GM21423 (cell line): ENCODE measurements at regions not wholly inside any gene's neighbourhood (a gene's known extent, or its start where the extent isn't known, plus 50 kb on each side); places are given as distances from the start of the nearest gene placed in this dataset.
"Not testable (repeated sequence)": the region's sequence is repeated elsewhere in the genome, so short reads cannot be mapped to it uniquely, and the experiment has no call there.

Source experiments
- ATAC-seq: cut with Tn5 transposase; IDR thresholded peaks from one replicate; pipeline ENCODE4 v1.9.1; 2021; ENCODE audit warnings: mild to moderate bottlenecking, moderate library complexity; ENCODE audit not compliant: unreplicated experiment

DNA sequence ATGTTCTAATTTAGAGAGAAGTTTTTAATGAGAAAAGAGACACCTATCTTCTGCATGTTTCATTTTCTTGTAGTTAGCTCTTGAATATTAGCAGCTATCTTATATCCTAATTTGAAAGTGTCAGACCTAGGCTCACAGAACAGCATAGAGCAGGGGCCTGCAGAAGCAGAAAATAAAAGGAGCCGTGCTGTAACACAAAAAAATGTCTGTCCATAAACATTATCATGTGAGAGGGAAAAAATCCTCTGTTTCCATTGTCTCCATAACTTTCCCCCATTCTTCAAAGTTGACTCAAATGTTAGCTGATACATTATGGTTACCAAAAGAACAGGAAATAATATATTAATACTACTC, 329.2 kb upstream of the EPHA5 start:
- ATAC-seq = no peak

DNA sequence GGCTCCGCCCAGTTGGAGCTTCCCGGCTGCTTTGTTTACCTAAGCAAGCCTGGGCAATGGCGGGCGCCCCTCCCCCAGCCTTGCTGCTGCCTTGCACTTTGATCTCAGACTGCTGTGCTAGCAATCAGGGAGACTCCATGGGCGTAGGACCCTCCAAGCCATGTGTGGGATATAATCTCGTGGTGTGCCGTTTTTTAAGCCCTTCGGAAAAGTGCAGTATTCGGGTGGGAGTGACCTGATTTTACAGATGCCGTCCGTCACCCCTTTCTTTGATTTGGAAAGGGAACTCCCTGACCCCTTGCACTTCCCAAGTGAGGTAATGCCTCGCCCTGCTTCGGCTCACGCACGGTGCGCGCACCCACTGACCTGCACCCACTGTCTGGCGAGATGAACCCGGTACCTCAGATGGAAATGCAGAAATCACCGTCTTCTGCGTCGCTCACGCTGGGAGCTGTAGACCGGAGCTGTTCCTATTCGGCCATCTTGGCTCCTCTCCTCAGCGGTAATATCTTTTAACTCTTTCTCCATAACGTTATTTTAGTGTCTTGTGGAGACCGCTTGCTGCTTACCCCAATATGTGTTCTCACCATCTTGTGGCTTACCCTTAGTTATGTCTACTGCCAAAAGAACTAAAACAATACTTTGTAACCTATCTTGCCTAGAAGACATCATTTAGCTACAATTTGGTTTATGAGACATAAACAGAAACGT, 328.7 kb upstream of the EPHA5 start:
- ATAC-seq = not testable (repeated sequence)

GRCh38 chr4:65983061-65983460, 312.8 kb upstream of the EPHA5 start:
- ATAC-seq = no peak

DNA sequence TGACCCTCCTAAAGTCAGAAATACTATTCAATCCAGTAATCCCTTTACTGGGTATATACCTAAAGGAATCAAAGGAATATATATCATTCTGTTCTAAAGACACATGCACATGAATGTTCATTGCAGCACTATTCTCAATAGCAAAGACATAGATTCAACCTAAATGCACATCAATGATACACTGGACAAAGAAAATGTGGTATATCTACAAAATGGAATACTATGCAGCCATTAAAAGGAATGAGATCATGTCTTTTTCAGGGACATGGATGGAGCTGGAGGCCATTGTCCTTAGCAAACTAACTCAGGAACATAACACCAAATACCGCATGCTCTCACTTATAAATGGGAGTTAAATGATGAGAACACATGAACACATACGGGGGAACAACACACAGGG, 306.0 kb upstream of the EPHA5 start:
- no peak for ATAC-seq

GRCh38 chr4:65973186-65973585, 302.9 kb upstream of the EPHA5 start:
- no peak for ATAC-seq

- no peak for ATAC-seq
Measured at GRCh38 chr4:65971686-65972085, 301.4 kb upstream of the EPHA5 start.

DNA sequence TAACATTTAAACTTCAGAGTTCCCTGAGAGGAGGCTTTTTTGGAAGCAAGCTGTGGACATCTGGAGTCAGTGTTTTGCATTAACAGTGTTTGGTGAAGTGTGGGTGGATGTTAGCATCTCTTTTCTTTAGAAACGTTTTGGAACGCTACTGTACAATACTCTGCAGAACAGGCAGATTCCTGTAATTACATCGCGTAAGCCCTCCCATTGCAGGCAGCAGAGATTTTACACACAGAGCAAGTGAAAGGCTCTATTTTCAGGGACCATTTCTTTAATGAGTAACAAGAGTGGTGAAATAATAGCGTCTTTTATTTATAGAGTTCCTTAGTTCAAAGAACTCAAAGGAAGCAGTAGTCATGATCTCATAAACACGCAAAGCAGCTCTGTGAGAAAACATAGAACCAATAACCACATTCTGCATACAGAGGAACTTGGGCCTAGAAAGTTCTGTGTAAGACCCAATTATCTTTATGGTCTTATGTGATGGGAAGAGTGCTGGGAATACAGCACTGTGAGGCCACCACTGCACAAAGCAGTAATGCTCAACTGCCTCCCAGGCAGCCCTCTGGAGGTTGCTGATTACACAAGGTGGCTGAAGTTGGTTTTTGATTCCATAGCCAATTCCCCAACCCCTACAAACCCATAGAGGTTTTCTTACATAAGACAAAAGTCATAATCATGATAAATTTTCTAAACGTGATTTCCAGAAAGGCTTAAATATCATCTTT, 298.7 kb upstream of the EPHA5 start:
- no peak for ATAC-seq

DNA sequence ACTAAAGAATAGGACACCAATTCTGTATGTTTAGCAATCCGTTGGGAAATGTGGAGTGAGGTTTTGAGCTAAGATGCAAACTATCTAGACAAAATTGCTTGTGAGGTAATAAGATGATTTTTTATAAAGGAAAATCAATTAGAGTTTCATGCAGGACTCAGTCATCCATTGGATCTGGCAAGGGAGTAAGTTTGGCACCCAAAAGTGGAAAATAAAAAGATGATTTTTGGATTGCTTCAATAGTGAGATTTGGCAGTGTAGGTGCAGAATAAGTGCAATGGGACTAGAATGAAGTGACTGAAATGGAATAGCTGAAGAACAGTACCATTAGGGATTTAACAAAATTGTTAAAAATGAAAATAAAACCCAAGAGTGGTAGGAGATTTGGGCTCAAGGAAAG, 290.5 kb upstream of the EPHA5 start:
- no peak for ATAC-seq

GRCh38 chr4:65954416-65954815, 284.1 kb upstream of the EPHA5 start:
- no peak for ATAC-seq

- ATAC-seq = no peak
Measured at GRCh38 chr4:65951177-65951576, 280.9 kb upstream of the EPHA5 start.

DNA sequence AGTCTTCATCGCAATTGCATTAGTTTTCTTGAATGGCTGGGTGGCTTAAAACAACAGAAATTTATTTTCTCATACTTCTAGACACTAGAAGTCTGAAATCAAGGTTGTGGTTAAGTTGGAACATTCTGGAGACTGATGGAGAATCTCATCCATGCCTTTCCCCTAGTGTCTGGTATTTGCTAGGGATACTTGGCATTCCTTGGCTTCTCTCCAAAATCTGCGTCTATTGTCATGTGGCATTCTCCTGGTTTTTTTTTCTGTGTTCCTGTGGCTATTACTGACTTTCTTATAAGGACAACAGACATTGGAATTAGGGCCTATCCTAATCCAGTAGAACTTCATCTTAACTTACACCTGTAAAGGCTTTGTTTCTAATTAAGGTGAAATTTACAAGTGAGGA, 272.8 kb upstream of the EPHA5 start:
- ATAC-seq = no peak

GRCh38 chr4:65924843-65925242, 254.6 kb upstream of the EPHA5 start:
- no peak for ATAC-seq

DNA sequence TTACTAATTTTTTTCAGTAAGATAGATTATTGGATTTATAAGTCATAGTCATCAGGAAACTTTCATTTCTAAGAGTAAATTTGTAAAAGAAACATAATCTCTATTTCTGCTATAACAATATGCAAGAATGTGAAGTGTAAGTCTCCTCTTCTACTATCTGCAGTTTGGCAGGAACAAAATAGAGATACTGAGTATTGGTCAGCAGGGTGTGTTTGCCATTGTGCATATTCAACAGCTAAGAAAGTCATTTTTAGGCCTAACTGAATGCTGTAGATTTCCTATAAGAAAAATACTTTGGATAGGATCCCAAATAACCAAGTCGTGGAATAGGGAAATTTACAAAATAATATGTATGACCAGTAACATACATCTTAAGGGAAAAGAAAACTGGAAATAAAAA, 253.3 kb upstream of the EPHA5 start:
- no peak for ATAC-seq

- ATAC-seq = no peak
Measured at GRCh38 chr4:65921180-65921579, 250.9 kb upstream of the EPHA5 start.

DNA sequence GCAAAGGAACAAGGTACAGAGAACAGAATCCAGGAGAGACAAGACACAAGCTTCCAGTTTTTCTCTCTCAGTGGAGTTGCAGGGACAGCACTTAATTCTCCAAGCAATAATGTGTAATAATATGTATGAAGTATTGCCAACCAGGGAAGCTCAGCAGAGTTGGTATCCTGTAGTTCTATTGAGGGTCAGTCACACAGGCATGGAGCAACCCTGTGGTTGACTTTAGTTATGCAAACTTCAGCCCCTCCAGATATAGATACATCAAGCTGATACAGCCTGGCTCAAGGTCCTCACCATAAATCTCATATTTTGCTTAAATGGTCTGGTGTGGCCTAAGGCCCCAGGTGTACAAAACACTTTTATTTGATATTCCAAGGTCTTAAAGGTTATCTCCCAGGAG, 248.6 kb upstream of the EPHA5 start:
- ATAC-seq = no peak

- no peak for ATAC-seq
Measured at GRCh38 chr4:65918212-65918611, 247.9 kb upstream of the EPHA5 start.

DNA sequence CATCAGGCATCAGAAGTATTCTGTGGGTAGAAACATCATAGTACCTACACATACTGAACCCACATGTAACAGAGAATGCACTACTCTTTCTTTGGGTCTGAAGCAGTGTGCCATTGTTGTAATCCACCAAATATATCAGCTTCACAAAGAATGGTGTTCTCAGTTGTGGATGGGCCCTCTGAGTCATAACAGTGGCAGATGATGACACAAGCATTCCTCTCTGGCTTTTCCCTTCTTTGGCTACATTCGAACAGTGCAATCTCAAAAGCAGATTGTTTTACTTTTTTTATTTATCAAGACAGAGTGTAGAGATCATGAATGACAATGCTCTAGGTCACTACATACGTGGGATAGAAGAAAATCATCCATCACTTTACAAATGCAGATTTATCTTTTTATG, 247.2 kb upstream of the EPHA5 start:
- ATAC-seq = no peak

DNA sequence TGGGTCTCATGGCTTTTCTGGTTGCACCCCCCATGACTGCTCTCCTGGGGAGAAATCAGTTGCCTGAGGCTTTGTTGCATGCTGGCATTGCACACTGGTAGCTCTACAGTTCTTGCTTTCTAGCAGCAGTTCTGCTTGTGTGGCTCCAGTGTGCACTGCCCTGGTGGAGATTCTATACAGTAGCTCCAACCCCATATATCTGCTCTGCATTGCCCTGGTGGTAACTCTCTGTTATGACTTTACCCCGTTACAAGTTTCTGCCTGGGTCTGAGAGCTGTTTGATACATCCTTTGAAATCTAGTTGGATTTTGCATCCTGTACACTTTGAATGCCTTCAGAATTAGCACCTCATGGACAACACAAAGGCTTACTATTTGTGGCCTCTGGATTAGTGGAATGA, 241.4 kb upstream of the EPHA5 start:
- ATAC-seq = no peak

GRCh38 chr4:65893957-65894755, 223.9 kb upstream of the EPHA5 start:
- ATAC-seq = no peak

DNA sequence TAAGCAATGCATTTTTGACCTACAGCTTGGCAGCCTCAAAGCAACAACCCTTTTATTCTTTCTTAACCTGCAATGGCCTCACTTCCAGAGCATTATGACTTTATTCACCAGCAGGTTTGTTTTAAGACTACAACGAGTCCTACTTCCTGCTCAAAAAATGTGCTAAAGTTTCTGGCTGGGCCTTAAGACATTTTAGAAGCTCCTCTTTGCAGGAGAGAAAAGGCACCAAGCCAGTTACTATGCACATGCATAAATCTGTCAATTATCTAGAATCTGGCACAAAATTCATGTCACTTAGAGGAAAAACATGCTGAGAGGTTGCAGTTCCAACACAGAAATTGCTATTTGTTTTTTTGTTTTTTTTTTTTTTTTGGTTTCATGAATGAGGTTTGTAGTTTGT, 223.0 kb upstream of the EPHA5 start:
- no peak for ATAC-seq

DNA sequence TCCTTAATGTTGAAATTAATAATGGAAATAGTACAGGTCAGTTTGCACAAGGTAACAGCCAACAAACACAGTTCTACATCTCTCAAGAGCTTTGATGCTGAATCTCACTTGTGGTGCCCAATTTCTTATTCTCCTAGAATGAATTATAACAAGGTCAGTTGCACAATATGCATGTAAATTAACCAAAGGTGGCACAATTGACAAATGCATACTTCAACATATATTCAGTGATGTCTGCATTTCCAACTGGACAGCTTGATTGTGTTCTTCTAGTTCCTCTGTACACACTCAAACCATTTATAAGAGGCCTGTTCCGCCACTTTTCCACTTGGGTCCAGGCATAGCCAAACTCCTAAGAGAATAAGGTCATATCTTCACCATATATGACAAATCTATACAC, 210.3 kb upstream of the EPHA5 start:
- no peak for ATAC-seq
